ENCODE measurements at regions not wholly inside any gene's neighbourhood (a gene's known extent, or its start where the extent isn't known, plus 50 kb on each side); places are given as distances from the start of the nearest gene placed in this dataset.
"Not testable (repeated sequence)": the region's sequence is repeated elsewhere in the genome, so short reads cannot be mapped to it uniquely, and the experiment has no call there.

DNA sequence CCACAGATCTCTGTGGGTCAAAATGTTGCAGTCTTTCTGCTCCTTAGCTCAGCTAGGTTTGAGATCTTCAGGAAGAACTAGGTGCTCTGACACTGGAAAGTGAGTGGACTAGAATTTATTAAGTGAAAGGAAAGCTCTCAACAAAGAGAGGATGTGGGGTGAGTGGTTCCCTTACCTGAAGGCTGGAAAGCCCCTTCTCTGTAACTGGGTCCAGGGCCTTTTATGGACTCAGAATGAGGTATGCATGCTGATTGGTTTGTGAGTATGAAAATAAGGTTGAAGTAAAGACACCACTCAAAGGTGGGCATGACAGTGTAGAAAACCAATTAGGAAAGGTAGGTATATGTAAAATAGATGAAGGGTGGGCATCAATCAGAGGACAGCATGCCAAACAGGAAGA is 485.5 kb downstream of the CD109 start:
- no peak for DNase-seq (ENCODE audit: low read depth)

DNA sequence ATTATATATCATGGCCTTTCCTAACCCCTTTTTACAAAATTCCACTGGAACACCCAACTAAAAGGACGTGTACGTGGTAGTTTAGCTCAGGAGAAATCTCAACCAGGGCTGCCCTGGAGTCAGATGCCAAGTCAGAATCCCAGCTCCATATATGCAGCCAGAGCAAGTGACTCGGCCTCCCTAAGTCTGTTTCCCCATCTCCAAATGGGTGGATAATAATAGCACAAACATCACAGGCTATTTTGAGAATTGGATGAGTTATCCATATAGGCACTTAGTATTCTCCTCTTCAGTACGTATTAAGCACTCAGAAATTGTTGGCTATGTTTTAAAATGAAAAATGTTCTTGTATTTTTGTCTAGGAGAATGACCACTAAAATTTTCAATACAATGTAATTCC is 481.5 kb downstream of the CD109 start:
- DNase-seq (ENCODE audit: low read depth) = peak; percentile 5

DNA sequence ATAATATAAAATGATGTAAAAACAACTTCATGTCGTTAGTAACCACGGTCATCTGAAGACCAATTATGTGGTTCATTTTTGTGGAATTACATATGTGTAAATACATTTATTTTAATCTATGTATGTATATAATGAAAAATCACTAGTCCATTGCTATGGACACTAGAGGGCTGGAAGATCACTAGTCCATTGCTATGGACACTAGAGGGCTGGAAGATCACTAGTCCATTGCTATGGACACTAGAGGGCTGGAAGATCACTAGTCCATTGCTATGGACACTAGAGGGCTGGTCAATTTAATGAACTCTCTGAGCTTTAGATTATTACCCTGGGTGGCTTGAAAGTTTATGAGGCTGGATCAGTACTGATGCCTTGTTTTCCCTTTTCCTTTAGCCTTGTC is 474.5 kb downstream of the CD109 start:
- not testable (repeated sequence) for DNase-seq (ENCODE audit: low read depth)

DNA sequence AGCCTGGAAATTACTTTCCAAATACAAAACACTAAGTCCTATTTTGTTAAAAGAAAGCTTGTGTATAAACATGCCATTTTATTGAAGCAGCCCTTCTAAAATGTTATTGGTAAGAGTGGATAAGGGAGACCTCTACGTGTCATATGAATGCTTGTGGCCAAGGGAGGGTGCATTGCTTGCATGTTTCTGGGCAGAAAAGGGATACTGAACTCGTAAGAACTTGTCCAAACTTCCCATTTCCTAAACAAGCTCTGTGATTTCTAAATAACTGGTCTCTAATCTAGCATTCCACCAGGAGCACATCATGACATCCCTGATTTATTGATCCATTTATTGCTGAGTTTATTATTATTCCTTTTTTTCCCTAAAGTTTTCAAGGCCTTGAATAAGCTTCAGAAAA is 474.1 kb downstream of the CD109 start:
- peak; percentile 16 for DNase-seq (ENCODE audit: low read depth)

DNA sequence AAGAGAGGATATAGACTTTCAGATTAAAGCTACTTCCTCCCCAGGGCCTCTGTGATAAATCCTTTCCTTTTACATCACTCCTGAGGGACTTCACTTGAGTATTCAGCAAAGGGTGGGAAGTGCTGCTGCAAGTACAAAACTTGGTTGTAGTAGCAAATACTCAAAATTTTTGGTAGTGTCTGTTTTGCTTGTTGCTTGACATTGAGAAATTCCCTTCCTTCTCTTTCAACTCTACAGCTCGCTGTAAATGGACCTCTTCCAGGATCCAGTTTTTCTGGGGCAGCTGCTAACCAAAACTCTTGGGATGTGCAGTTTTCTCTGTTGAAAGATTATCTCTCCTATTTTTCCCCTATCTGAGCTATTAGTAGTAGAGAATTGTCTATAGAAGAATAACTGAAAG is 472.0 kb downstream of the CD109 start:
- peak; percentile 19 for DNase-seq (ENCODE audit: low read depth)

DNA sequence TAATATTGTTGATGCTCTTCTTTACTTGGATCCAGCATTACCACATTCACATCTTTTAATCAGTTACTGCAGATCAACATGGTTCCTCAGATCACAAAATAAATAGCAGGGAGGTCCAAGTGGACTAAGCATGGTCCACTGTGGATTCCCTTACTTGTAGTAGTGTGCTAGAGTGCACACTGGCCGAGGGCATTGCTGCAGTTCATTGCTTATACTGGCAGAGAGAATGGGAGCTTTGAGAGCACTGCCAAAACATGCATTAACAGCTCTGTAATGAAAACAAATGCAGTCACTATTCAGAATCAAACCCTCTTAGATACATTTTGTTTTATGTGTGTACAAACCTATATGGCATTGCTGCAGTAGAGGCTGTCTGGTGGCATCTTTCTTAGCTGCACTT is 471.5 kb downstream of the CD109 start:
- DNase-seq (ENCODE audit: low read depth) = peak; percentile 30

DNA sequence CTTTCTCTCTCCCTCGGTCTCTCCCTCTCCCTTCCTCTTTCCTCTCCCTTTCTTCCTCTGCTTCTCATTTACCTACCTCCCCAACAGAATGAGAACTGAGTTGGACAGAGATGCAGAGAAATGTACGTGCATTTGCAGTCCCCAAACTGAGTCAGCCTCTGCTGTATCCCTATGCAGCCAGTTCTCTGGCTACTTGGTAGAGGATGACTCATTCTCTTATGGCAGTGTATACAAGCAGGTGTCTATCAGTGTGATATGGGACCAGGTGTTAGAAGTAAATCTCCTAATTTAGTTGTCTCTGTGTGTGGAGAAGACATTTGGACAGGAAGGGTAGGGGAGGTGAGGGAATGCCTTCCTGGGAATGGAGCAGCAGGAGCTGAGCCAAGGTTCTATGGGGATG is 470.8 kb downstream of the CD109 start:
- no peak for DNase-seq (ENCODE audit: low read depth)

DNA sequence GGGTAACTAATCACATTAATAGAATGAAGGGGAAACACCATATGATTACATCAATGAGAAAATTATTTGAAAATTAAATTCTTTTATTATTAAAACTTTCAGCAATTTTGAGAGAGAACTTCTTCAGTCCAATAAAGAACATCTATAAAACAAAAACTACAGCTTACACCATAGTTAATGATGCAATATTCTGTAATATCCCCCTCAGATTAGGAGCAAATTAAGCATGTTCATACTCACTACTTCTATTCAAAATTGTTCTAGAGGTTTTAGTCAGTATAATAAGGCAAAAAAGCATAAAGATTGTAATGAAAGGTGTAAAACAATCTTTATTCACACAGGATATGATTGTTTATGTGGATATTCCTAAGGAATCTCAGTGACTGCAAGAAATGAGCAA is 465.4 kb downstream of the CD109 start:
- DNase-seq (ENCODE audit: low read depth) = no peak

DNA sequence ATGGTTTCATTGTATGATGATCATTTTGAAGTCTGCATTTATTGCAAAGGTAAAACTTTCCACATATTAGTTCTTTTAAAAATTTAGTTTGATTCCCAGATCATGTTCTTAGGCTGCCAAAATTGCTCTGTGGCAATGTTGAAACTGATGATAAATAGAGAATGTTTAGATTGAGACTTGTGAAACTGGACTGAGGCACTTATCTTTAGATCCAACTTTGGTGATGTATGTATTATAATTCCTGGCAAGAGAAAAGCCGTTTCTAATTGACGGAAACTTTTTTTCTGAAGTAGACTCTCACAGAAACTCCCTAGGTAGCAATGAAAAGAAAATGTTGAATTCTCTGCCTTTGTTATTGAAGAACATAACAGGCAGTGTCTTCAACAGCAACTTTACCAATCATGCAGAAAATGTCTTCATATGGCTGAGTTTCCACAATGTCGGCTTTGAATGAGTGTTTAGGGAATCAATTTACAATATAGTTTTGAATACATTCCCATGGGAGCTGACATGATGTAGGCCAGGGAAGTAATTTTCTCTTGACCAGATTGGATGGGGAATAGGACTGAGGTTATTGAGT is 456.2 kb downstream of the CD109 start:
- DNase-seq (ENCODE audit: low read depth) = no peak

DNA sequence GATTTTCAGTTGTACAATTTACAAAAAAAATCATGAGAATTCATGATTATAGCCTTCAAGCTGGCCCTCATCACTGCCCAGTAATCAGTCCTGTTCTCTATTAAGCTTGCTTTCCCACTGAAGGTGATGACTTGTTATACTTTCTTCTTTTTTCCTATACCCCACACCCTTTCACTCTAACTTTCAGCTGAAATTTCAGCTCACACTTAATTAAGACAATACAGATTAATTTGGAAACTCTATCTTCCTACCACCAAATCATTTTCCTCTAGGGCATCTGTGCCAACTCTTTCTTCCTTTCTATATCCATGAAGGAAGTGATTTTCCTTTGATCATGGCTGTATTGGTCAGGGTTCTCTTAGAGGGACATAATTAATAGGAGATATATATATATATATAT is 449.9 kb downstream of the CD109 start:
- DNase-seq (ENCODE audit: low read depth) = no peak

DNA sequence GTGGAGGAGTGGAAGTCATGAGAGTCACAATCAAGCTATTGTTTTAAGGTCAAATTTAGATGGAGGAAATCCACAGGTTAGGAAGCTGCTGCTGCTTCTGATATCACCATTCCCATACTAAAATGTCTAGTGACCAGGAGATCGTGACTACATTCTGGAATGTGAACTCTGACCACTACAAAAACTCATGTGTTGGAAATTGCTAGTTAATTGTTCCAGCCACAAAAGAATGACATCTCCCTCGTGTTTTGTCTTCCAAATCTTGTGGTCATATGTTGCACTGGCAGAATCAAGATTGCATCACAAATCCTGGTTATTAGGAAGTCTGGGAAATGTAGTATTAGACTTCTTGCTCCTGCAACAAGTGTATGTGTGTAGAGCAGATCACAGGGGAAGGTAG is 441.9 kb downstream of the CD109 start:
- DNase-seq (ENCODE audit: low read depth) = peak; percentile 53

DNA sequence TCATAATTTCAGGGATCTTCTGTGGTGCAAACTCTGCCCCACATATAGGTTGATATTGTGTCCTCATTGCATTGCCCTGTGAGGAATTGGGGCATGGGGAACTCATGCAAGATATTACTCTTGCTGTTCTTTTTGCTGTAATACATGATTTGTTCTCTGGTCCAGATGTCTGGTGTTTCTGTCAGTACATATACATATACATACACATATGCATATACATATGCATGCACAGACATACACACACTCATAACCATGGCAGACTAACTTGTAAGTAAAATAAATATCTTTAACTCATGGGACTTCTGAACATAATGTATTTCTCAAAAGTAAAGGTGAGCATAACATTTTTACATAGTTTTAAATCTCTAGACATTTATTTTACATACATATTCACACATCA is 438.3 kb downstream of the CD109 start:
- DNase-seq (ENCODE audit: low read depth) = no peak

DNA sequence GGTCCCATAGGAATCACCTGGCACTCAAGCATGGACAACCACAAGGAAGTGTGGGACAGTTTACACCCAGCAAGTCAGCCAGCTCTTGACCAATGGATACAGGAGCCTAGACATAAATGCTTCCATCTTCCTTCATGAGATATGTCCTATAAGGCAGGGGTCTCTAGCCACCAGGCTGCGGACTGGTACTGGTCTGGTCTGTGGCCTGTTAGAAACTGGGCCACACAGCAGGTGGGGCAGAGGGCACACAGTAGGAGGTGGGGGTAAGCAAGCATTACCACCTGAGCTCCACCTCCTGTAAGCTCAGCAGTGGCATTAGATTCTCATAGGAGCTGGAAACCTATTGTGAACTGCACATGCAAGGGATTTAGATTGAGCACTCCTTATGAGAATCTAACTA is 437.1 kb downstream of the CD109 start:
- no peak for DNase-seq (ENCODE audit: low read depth)

DNA sequence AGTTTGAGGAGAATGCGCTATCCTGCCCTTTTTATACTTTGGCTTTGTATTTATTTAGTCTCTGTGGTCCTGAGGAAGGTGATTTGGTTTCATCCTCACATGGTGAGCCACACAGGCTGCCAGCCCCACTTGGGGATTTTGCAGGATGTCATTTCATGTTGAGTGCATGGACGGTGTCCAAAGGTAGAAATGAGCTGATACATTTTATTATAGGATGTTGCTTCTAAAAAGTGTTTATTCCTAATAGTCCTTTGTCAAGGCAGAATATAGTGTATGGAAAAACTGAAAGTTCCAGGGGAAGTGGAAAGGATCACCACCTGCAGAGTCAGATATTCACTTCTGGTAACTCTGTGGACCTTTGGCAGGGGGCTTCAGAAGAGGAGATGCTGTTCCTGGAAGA is 434.6 kb downstream of the CD109 start:
- DNase-seq (ENCODE audit: low read depth) = no peak

DNA sequence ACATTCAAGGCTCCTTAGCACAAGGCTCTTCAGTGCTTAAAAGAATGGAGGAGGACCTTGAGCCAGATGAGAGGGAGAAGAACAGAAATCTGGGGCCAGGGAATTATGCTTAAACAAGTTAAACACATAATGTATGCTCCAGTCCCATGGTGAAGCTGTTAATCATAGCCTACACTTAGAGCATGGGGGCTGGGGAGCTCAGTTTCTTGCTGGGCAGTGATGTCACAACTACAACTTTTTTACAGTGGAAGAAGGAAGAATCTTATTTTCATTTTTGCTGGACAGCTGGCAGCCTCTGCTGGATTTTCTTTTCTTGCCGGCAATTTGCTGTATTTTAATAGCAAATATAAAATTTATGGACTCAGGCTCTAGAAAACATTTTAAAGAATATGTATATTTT is 432.5 kb downstream of the CD109 start:
- DNase-seq (ENCODE audit: low read depth) = peak; percentile 20

DNA sequence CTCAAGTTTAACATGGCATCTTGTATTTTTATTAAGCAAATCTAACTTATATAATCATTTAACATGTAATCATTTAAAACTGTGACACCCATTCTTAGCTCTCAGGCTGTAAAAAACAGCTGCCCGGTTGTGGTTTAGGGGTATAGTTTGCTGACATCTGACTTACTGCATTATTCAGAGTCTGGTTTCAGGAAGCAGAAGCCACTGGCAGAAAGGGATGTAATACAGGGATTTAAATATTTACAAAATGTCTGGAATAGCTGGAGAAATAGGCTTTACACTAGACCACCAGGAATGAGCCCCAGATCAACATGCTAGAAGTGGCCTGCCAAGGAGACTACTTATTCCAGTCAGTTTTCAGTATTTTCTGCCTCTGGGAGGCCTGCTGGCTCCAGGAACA is 421.1 kb downstream of the CD109 start:
- no peak for DNase-seq (ENCODE audit: low read depth)

DNA sequence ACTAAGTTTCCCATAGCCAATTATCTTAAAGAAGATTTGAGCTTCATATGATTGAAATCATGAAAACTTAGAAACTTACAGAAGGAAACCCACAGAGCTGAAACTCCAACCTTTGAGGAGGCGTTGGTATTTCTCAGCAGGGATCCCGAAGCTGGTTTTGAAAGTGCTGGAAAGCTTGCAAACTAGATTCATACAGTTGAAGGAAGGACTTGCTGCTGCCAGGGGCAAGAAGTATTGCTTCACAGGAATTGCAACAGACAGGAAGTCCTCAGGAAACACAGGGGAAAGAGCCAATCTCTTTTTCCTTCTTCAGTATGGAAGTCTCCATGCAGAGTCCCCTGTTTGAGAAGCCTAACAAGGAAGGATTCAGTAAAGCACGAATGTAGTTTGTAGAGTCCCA is 419.7 kb downstream of the CD109 start:
- DNase-seq (ENCODE audit: low read depth) = no peak

DNA sequence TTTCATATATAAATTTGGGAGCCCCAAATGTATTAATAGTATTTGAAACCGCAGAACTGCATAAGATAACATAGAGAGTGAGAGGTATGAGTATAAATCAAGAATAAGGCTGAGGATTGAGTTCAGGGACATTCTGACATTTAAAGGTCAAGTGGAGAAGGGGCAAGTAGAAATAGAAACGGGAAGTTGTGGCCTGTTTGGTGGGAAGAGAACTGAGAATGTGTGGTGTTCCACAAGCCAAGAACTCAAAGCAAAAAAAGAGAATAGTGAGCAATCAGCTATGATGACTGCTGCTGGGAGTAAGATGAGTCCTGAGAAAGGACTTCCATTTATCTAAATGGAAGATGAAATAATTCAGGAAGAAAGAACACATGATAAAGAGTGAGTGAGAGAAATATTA is 418.4 kb downstream of the CD109 start:
- no peak for DNase-seq (ENCODE audit: low read depth)

DNA sequence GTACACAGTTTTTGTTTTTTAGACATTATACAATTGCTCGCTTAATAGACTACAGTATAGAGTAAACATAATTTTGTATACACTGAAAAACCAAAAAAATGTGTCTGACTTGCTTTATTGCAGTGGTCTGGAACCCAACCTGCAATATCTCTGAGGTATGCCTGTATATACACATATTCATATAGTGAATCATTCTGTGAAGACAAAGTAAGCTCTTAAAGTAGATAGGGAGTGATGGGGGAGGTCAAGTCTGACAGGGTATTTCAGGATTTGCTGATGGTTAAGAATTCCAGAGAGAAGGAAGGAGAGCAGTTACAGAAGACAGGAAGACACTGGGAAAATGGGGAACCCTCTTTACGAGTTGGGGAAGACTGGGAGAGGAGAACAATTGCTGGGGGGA is 417.9 kb downstream of the CD109 start:
- DNase-seq (ENCODE audit: low read depth) = no peak

DNA sequence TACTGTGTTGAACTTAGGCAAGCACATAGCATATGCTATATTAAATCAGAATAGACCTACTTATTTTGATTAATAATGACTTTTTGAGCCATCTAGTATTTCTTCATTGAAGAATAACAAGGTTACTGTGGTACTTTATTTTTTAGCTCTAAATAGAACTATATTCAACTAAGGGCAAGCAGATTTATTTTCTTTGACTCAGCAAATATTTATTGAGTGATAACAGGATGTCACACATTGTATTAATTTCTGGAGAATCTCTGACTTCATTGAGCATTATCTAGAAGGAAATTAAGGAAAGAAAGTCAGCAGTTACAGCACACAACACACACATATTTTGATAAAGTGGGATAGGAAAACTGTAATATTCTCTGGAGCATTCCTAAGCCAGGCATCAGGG is 407.4 kb downstream of the CD109 start:
- DNase-seq (ENCODE audit: low read depth) = no peak

DNA sequence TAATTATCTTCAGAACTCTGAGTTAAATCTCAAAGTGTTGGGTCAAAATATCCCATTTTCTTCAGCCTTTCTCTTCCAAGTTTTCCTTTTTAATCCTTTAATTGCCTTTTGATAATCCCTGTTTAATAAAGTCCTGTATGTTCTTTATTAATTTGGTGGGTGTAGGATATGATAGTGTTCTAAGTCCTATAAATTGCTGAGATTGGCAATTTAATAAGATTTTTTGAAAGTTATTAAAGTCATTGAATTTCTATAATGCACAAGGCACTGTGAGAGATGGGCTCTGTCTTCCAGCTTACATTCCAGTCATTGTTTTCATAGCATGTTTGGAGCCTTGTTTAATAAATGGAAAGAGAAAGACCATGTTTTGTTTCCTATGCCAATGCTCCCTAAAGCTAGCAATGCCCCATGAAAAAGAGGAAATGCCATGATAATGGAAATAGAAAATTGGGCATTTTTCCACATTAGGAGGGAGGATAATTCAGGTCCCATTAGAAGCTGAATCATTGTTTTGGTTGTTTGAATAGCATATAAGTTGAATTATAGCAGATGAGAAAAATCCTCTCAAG is 404.8 kb downstream of the CD109 start:
- no peak for DNase-seq (ENCODE audit: low read depth)

DNA sequence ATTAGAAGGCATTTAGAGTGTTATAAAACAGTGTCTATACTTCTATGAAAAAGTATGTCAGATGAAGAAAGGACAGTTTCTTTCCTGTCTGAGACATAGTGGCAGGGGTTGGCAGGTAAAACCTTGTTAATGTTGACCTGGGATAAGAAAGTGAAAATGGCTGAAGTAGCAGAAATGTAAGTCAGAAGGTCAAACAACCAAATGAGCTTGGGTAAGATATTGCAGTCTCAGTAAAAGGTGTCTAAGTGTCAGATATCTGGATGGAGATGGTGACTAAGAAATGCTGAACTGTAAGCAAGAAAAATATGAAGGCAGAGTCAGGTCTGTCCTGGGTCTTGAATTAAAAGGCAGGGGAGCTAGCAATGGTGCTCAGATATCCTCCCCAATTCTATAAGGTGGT is 400.3 kb downstream of the CD109 start:
- no peak for DNase-seq (ENCODE audit: low read depth)

DNA sequence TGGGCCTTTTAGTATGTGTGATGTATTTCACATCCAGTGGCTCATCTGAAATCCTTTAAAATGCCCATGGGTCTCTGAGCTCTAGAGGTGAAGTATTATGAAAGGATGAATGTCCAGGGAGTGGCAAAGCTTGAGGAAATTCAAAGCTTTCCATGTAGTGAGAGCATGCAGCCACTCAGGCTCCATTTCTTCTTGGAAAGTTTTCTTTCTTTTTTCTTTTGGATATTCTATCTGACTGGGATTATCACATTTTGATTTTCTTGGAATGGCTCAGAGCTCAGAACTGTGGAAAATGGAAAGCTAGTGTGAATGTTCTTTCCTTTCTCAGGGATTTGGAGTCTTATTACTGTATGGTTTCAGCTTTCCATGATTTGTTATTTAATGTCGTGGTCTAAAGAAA is 397.4 kb downstream of the CD109 start:
- DNase-seq (ENCODE audit: low read depth) = no peak

DNA sequence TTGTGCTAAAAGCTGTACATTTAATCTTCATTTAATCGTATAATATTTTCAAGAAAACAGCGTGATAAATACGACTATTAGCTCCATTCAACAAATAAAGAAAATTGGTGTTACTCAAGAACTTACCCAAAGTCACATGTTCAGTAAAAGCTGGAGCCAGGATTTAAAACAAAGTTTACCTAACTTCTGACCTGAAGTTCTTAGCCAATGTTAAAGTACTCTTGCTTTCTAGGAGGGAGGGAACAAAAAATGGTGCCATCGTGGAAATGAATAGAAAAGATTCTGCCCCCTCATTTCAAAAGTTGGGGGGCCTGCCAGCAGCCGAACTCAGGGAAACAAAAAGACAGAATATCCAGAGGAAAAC is 395.8 kb downstream of the CD109 start:
- no peak for DNase-seq (ENCODE audit: low read depth)

All from stromal cell of bone marrow (primary cell).